ENCODE measurements at regions not wholly inside any gene's neighbourhood (a gene's known extent, or its start where the extent isn't known, plus 50 kb on each side); places are given as distances from the start of the nearest gene placed in this dataset.

DNA sequence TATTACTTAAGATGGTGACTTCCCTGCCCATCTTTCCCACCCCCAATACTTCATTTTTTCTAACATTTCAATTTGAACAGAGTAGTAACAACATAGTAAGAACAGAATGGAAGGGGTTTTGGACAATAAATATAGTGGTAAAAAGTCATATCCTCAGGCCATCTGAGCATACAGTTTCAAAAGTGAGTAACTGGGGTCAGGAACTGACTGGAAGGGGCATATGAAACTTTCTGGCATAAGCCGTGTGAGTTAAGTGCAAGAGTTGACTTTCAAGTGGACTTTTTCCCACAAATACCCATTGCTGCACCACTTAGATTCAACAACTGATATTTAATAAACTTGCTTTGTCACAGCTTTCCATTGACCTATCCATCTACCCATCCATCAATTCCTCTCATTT, 153.5 kb upstream of the IL12A start:
- no peak for DNase-seq

DNA sequence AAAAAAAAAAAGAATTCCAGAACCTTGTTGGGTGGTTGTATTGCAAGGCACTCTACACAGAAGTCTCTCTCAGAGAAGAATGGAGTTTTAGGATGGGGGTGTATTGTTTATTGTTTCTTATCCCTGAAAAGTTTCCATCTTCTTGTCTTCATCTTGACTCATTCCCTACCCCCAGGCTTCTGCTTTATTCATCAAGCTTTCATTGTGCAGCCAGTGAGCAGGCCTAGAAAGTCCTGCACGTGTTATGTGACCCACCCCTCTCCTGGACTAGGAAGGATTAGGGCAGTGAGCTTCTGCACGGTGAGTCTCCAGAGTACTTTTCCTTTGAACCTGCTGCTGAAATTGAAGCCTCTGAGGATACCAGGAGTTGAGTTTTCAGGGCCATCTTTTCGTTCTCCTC, 150.9 kb upstream of the IL12A start:
- no peak for DNase-seq

DNA sequence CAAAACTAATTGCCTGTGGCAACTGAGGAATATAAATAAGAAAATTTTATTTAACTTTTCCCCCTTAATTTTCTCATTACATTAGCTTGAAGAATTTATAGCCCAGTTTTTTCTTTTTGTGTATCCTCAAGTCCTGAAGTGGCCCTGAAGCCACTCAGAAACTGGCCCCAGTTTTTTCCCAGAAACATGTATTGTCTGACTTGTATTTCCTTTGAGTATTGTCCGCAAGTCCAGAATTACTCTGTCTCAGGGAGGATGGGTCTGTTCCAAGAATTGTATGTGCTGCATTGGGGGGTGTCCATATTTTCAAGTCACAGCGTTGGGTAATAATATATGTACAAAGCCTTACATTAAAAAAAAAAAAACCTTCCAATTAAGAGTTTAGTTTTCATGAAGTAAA, 149.7 kb upstream of the IL12A start:
- no peak for DNase-seq

DNA sequence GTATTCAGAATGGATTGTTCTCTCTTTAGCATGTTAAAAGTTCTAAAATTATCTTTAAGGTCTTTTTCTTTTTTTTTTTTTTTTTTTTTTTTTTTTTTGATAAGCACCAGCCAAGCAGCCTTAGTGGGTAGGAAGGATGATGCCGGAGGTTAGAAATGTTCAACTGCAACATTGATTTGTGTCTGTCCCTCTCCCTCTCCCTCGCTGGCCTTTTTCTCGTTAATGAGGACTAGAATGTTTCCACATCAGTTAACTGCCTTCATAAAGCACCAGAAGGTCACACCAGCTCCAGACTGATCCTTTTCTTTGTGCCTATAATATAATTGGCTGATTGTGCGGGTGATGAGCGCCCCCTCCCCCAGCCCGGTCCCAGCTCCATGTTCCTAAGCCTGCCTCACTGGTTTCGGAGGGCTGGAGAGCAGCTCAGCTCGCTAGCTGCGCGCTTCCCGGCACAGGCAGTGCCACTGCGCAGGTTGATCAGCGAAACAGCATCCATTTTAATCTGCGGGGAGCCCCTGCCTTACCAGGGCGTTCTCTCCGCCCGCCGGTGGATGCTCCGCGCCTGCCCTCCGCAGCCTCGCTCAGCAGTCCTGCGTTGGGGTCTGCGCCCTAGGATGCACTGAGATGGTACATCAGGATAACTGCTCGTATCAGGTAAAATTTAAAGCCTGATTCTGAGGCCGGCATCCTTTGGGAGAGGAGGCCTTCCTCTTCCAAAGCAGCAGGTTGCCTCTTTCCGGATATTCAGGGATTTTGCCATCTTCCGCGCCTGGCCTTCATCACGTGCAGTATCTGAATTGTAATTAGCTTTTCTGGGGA, 148.9 kb upstream of the IL12A start, which contains the start of gene SCHIP1:
Gene SCHIP1, plus strand, starts transcription at position 301 of the 819 bp plus-strand sequence.
- DNase-seq = no peak

DNA sequence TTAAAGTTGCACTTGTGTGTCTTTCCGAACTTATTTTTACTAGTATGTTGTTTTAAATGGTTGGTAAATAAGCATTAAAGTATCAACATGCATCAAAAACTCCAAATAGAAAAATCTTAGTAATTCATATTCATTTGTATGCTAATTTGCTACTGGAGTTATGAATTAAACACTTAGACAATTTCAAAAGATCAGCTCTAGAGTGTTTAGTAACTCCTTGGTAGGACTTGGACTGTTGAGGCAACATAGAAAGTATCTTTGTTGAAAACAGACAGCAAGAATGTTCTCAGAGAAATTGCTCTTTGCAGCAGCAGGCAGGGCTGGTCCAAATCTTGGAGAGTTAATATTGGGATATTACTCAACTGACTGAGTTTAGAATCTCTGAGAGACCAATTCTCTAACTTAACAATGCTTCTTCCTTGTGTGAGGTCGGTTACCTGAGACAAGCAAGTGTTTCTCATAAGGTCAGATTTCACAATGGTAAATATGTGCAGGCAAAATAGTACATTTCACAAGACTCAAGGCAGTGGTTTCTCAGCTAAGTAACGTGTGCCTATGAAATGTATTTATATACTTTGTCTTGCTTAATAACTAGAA, 147.8 kb upstream of the IL12A start:
- no peak for DNase-seq

DNA sequence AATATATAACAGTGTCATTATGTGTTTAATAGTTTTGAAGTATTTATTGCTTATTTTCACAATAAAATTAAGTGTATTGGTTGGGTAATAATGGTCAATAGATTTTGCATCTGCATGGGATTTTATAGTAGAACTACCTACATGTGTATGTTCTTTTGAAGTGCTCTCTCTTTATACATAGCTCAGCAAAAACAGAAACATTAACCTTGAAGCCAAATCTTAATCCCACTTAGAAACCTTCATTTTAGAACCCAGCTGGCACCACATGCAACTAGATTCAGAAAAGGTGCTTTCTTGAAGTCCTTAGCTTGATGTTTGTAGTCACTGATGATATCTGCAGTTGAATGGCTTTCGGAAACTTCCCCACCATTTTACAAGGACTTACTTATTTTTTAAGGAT, 146.9 kb upstream of the IL12A start:
- no peak for DNase-seq

DNA sequence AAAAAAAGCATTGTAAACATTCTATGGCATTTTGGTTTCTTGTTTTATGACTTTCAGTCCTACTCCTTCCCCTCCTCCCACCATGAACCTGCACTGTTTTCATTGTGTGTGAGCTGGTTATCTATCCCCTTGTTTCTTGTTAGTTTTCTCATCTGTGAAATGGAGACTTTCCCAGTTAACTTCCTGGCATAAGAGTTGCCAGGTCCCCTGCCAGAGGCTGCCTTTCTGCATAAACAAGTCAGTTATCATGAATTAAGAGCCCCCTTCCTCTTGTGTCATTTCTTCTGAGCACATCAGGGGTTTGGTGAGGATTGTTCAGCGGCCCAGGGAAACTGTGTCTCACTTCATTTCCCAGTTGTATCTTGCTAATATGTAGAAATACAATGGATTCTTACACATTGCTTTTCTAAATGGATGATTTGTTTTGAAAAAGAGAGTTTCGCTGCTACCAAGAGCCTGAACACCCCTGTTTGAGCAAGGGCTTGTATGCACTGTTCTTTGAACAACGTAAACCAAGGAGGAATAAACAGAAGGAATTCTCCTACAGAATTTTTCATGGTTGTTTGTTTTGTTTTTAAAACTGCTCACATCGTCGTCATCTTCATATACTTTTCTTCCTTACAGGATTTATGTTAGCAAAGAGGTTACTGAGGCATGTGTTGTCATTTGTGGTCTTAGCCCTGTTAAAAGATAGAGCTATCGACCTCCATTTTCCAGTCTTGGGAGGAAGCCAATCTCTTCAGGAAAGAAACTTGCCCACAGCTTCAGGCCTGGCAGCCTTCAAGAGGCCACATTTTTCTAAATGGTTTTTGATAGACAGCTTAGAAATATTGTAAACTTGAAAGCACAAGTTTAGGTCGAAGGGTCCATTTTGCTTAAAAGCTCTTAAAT, 144.6 kb upstream of the IL12A start:
- no peak for DNase-seq

- no peak for DNase-seq
Observed at GRCh38 chr3:159844801-159845261, 143.8 kb upstream of the IL12A start.

DNA sequence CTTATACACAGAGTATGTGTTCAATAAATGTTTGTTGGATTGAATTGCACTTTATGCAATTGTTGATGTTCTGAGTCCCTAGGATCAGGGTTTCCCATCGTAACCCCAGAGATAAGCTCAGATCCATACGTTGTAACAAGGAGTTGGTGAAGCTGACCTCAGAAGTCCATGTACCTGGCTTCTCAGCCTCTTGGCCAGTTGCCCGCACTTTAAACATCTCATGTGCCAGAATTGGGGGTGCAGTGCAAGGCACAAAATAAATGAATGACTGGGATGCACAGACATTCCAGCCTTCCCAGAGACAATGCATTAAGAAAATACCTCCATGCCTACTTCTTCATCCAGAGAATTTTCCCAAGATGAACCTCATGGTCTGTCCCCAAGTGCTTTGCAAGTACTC, 142.9 kb upstream of the IL12A start:
- DNase-seq = no peak

DNA sequence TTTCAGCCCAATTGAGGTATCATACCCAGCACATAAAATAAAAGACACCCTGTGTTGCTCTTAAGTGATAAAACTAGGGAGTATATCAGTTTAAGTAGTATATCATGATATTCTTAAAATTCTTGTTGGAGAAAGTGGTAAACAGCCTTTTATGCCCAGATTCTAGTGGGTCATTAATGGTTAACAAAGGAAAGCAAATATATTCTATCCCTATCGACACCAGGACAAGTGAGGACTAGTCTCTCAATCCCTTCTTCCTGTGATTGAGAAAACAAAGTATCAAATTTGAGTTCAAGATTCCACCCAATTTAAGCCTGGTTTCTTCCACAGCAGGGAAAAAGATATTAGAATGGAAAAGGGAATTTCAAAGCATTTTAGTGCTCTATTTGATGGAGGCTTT, 142.4 kb upstream of the IL12A start:
- no peak for DNase-seq

DNA sequence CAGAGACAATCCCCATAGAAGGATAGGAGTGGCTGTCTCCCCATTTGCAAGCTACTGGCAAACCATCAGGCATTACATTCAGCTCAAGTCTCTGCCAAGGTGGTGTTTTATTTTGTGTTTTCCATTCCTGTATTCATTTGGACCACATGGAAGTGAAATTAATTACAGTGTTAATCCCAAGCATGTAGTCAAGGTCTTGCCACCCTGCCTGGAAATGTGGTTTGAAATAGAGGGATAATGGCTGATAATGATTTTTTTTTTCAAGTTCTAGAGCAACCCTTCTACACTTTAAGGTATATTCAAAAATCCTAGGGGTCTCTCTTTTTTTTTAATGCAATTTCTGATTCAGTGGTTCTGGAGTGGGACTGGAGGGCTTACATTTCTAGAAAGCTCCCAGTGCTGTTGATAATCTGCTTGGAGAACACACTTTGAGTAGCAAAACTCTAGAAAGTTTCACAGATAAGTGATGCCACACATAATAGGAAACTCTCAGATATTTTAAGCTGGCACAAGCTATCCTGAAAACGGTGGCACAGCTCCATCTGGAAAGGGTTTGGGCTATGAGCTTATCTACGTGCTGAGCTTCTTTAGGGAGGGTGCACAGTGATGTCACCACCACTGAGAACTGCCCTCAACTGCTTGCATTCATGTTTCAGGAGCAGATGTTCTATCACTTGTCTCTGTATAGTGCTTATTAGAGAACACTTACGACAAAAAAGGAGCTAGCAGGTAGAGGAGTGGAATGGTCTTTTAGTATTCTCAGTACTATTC, 140.1 kb upstream of the IL12A start:
- DNase-seq = no peak

GRCh38 chr3:159850481-159850880, 138.2 kb upstream of the IL12A start:
- DNase-seq = no peak

DNA sequence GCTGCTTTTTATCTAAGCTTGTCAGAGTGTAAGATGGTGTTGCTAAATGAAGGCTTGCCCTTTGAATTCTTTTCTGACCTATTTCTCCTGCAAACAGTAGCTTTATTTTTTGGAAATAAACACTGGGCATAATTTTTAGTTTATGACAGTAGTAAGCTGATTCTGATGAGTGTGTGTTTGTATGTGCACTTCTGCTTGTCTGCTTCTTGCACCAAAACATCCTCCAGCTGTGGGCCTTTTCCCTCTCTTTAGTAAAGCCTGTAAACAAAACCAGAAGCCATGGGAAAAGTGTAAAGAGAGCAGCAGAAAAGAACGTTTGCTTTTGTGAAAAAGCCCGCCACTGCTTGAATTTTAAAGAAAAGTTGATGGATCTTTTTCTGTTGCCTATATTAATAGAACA, 136.4 kb upstream of the IL12A start:
- no peak for DNase-seq

- DNase-seq = no peak
Observed at GRCh38 chr3:159852821-159853505, 135.7 kb upstream of the IL12A start.

DNA sequence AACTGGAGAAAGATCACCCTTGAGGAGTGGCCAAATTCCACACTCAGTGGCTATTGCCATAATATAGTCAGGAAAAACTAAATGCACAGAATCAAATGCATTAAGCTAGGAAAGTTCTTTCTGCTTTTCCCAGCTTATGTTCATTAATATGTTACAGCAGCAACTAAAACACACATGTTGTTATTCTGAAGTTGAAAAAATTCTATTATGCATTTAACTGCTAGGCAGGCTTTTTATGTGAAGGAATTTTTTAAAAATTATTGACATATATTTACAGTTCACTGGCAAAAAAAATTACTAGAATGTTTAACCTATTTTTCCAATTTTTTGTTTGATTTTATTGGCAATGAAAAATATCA, 135.2 kb upstream of the IL12A start:
- no peak for DNase-seq

DNA sequence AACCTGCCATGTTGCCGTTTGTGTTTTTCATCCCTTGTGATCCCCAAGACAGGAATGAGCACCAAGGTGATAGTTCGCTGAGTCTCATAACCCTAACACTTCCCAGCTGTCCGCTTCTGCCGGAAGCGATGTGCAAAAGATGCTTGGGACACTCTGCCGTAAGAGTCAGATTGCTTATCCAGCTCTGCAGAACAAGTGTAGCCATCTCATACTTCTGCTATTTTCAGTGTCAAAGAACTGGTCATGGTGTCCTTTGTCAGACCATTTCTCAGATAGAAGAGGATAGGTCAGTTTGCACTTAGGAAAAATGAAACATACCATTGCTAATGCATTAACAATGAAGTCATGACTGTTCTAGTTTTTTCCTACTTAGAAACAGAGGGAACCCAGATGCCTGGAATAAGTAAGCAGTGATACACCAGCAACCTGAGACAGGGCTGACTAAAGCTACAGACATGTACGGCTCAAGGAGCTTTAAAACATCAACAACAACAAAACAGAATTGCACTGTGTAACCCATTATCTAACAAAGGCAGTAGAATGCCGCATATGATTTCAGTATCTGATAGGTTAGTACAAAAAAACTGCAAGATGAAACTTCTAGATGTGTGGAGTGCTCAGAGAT, 134.0 kb upstream of the IL12A start:
- no peak for DNase-seq

- DNase-seq = no peak
Observed at GRCh38 chr3:159855599-159856346, 132.9 kb upstream of the IL12A start.

DNA sequence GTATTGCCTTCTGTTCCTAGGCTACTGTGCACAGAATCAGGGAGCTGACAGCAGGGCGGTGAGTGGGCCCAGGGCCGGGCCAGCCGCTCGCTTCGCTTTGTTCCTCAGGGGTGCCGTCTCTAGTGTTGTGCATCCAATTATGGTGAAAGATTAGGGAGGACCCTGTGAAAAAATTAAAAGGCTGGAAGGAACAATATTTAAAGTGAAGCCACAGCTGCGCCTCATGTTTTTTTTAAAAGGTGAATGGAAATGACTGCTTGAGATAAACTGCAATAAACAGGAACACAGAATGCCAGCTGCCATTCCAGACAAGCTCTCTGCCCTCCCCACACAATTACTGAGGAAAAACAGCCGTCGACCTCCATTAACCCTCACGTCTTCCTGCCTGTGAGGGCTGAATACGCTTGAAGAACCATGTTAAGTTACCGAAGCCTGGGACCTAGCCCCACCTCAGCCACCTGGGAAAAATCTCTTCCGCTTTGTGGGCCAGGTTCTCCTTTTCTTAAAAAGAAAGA, 132.0 kb upstream of the IL12A start:
- no peak for DNase-seq

DNA sequence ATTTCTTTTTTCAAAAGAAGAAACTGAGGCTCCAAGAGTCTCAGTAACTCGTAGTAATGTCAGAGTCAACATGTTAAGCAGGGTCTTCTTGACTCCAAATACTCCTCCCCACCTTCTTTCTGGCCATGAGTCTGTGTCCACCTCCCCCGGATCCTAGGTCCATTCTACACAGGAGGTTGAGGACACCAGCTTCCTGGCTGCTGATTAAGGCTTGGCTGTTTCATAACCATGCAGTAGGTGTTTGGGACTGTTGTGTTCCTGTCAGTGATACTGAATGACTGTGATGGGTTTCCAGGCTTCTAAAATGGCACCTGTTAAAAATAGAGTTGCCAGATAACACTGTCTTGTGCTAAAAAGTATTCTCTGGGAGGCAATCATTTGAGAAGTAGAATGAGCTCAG, 130.8 kb upstream of the IL12A start:
- no peak for DNase-seq

DNA sequence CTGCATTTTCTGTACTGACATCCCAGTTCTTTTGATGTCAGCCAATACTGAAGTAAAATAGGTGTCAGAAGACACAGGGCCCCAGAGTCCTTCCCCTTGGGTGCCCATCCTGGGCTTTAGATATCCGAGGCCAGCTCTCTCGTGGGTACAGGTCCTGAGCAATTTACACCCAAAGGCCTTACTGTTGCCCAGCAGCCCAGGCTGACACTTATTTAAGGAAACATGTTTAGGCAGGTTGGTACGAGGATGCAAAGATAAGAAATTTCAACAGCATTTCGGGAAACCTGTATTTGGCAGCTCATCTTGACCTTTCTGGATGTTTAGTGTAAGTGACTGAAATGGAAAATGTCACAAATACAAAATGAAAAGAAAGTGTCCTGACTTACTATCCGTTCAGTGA, 130.0 kb upstream of the IL12A start:
- DNase-seq = no peak

- DNase-seq = no peak
Observed at GRCh38 chr3:159859424-159859823, 129.2 kb upstream of the IL12A start.

Measured in stimulated activated CD4-positive, alpha-beta T cell treated with anti-CD3 and anti-CD28 coated beads, Interleukin-12 subunit alpha, Interleukin-12 subunit beta, amount 100 ng/mL, for 4 hours (primary cell).